A549 (cell line): ENCODE measurements at regions not wholly inside any gene's neighbourhood (a gene's known extent, or its start where the extent isn't known, plus 50 kb on each side); places are given as distances from the start of the nearest gene placed in this dataset.

Experiments
- CTCF ChIP-seq: fragments of >200 bp; sonication (Bioruptor Twin); formaldehyde crosslinking; IDR thresholded peaks from 3 replicates; pipeline ENCODE4 v1.5.1; 2016
- KDM1A ChIP-seq: fragments of 200-600 bp; sonication (generic); IDR thresholded peaks from 2 replicates; pipeline ENCODE4 v1.6.1; 2016; ENCODE audit warnings: low read depth, mild to moderate bottlenecking
- NFE2L2 ChIP-seq: fragments of 150-350 bp; conservative IDR thresholded peaks from 2 replicates; pipeline ENCODE4 v1.6.1; 2014; ENCODE audit warnings: low read length

GRCh38 chr3:42022355-42022754 lies 60.5 kb upstream of the ULK4 start:
- TF ChIP-seq CTCF (no peak), NFE2L2 (no peak), KDM1A (no peak)
